ENCODE measurements at regions not wholly inside any gene's neighbourhood (a gene's known extent, or its start where the extent isn't known, plus 50 kb on each side); places are given as distances from the start of the nearest gene placed in this dataset.

DNA sequence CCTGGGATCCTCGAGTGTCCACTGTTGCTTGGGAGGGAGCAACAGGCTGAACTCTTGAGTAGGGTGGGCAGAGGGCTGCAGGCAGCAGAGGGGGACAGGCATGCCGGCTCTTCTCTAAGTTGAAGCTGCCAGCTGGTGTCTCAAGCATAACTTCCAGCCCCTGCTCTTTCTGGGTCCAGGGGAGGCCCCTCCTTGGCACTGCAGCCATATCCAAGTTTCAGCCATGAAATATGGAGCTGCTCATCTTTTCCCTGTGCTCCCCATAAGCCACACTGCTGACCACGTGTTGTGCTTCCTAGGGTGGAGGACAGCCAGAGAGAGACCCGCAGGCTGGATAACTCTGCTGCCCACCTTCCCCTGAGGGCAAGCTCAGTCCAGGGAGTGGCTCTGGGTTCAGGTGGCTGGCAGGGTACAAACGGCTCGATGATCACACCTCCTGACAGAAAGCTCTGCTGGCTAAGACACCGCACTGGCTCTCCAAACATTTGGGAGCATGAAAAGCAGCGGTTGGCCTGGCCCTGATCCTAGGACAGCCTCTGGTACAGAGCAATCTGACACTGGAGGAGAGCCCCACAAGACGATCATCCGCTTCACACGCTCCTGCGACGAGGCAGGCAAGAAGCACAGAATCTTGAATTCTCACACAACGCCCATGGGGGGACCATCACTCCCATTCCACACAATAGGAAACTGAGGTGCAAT is 79.6 kb downstream of the PITPNM2 start:
- H3K27me3 Mint-ChIP-seq (ENCODE audit: low read depth): peaks cover 29% of the 10 kb centered on the region
- Histone ChIP-seq H3K4ac (ENCODE audit: low read depth, low read length) (no peak overlapping the region), H3K9me3 (ENCODE audit: control insufficient read depth, low read depth, low read length) (no peaks in the 10 kb centered on the region), H2BK5ac (ENCODE audit: insufficient read length, low read length) (no peak overlapping the region), H3T11ph (ENCODE audit: low read length) (no peak overlapping the region), H3K56ac (ENCODE audit: insufficient read length, low read depth, low read length) (no peak overlapping the region), H4K5ac (ENCODE audit: insufficient read length, low read depth, low read length) (no peak overlapping the region), H4K91ac (ENCODE audit: insufficient read length, low read depth, low read length) (no peak overlapping the region), H3K79me1 (ENCODE audit: insufficient read depth, low read depth, low read length, poor library complexity, severe bottlenecking) (no peaks in the 10 kb centered on the region), H3K27ac (ENCODE audit: insufficient read length, low read depth, low read length) (no peak overlapping the region), H3K4me1 (ENCODE audit: insufficient read depth, low read length) (no peaks in the 10 kb centered on the region), H3K23ac (ENCODE audit: insufficient read length, low read depth, low read length) (no peak overlapping the region), H4K20me1 (ENCODE audit: control insufficient read depth, insufficient read depth, insufficient read length) (peaks cover 3% of the 10 kb centered on the region), H3K23me2 (ENCODE audit: insufficient read length, low read depth, low read length, poor library complexity, severe bottlenecking) (no peaks in the 10 kb centered on the region), H2BK120ac (ENCODE audit: low read depth, low read length, poor library complexity, severe bottlenecking) (no peak overlapping the region), H2AFZ (ENCODE audit: low read length) (no peak overlapping the region), H3K79me2 (ENCODE audit: insufficient read depth, low read length) (no peaks in the 10 kb centered on the region), H2BK15ac (ENCODE audit: low read depth, low read length) (no peak overlapping the region), H3K14ac (ENCODE audit: insufficient read depth, low read length) (no peak overlapping the region; the same call in 1 of the 2 replicates), H3K18ac (ENCODE audit: insufficient read length, low read depth, low read length) (no peak overlapping the region), H3K9ac (ENCODE audit: extremely low read depth, insufficient read length, low read length) (no peak overlapping the region), H2AK5ac (ENCODE audit: insufficient read length, low read length) (no peak overlapping the region), H2BK20ac (ENCODE audit: low read depth, low read length, poor library complexity, severe bottlenecking) (no peak overlapping the region), H2BK12ac (ENCODE audit: insufficient read length, low read depth, low read length) (no peak overlapping the region), H3K27me3 (ENCODE audit: insufficient read depth, low read length) (no peaks in the 10 kb centered on the region), H4K8ac (replicated peaks; ENCODE audit: insufficient read length, low read depth, low read length) (no peak overlapping the region), H3K4me2 (ENCODE audit: insufficient read depth, insufficient read length, low read length) (no peak overlapping the region)
- no peak for TF ChIP-seq CTCF (conservative IDR thresholded peaks at IDR 0.05)
- no peak for DNase-seq
- no peaks in the 10 kb centered on the region for H3K36me3 Mint-ChIP-seq (ENCODE audit: insufficient read depth in 1 of 3, low read depth in 3 of 3)
- WGBS (ENCODE audit: extremely low coverage, insufficient read length, low lambda C conversion rate): no CpG with 5 or more reads among the region's 14 CpGs
- H3K4me3 Mint-ChIP-seq: no peak overlapping the region
- no peak overlapping the region for H3K27ac Mint-ChIP-seq
- H3K4me1 Mint-ChIP-seq: peaks cover 13 to 14% of the 10 kb centered on the region in 2 experiments
- no peaks in the 10 kb centered on the region for H3K9me3 Mint-ChIP-seq
